ENCODE measurements at regions not wholly inside any gene's neighbourhood (a gene's known extent, or its start where the extent isn't known, plus 50 kb on each side); places are given as distances from the start of the nearest gene placed in this dataset.
"Not testable (repeated sequence)": the region's sequence is repeated elsewhere in the genome, so short reads cannot be mapped to it uniquely, and the experiment has no call there.

DNA sequence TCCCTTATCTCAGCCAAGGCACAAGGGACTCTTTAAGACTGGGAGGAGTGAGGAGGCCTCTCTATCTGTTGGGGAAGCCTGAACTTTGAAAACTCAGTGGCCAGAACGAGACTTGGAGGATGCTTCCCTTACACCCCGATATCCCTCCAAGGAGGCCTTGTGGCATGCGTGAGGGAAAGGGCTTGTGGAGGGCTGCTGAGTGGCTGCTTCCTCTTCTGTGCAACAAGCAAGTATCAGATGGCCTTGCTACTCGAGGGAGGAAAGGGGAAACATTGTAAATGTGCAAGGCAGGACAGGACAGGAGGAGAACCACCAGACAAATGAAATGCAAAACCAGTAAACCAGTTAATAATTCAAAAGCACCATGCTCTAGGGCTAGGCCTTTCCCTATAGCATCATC is 306.5 kb upstream of the MAP3K7 start:
- Mint-ChIP-seq H3K27ac (no peak overlapping the region), H3K4me3 (no peak overlapping the region), H3K4me1 (peaks cover 39% of the 10 kb centered on the region), H3K9me3 (no peaks in the 10 kb centered on the region), H3K36me3 (ENCODE audit: low read depth) (no peaks in the 10 kb centered on the region), H3K27me3 (ENCODE audit: low read depth) (peaks cover 3% of the 10 kb centered on the region)
- TF ChIP-seq, protein P1, sequence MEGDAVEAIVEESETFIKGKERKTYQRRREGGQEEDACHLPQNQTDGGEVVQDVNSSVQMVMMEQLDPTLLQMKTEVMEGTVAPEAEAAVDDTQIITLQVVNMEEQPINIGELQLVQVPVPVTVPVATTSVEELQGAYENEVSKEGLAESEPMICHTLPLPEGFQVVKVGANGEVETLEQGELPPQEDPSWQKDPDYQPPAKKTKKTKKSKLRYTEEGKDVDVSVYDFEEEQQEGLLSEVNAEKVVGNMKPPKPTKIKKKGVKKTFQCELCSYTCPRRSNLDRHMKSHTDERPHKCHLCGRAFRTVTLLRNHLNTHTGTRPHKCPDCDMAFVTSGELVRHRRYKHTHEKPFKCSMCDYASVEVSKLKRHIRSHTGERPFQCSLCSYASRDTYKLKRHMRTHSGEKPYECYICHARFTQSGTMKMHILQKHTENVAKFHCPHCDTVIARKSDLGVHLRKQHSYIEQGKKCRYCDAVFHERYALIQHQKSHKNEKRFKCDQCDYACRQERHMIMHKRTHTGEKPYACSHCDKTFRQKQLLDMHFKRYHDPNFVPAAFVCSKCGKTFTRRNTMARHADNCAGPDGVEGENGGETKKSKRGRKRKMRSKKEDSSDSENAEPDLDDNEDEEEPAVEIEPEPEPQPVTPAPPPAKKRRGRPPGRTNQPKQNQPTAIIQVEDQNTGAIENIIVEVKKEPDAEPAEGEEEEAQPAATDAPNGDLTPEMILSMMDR (IDR thresholded peaks at IDR 0.05; ENCODE audit: unreplicated experiment in 3 of 3) = no peak

DNA sequence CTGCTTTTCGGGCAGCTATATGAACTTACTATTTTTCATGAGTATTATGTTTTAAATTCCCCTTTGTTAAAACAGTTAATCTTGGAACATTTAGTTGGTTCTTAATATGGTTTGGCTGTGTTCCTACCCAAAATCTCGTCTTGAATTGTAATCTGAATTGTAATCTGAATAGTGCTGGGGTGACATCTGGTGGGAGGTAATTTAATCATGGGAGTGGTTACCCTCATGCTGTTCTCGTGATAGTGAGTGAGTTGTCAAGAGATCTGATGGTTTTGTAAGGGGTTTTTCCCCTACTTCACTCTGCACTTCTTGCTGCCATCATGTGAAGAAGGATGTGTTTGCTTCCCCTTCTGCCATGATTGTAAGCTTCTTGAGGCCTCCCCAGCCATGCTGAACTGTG is 305.4 kb upstream of the MAP3K7 start:
- Mint-ChIP-seq H3K4me1 (peaks cover 39% of the 10 kb centered on the region), H3K9me3 (no peaks in the 10 kb centered on the region), H3K27me3 (ENCODE audit: low read depth) (no peaks in the 10 kb centered on the region), H3K27ac (peak overlapping the region in 1 of 3 experiments; percentile 36), H3K36me3 (ENCODE audit: low read depth) (no peaks in the 10 kb centered on the region), H3K4me3 (no peak overlapping the region)
- TF ChIP-seq, protein P1 (IDR thresholded peaks at IDR 0.05; ENCODE audit: unreplicated experiment in 3 of 3) = peak in 2 of 3 experiments; percentile 7 to 9

DNA sequence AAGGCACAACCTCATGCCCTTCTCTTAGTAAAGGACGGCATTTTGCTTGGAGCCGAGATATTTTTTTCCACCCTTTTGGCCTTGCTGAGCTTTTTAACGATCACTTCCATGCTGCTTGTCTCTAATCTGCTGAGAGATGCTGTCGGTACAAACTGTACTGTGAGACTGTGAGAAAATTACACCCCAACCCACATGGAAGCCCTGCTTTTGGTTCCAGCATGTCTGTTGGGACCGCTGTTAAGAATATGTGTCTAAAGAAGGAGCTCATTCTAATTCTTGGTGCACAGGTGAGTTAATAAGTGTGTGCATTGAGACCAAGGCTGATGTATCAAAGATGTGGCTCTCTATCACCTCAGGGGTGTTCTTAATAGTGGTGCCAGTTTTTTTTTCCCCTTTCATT is 304.5 kb upstream of the MAP3K7 start:
- TF ChIP-seq, protein P1 (IDR thresholded peaks at IDR 0.05; ENCODE audit: unreplicated experiment in 3 of 3) = no peak
- Mint-ChIP-seq H3K9me3 (no peaks in the 10 kb centered on the region), H3K36me3 (ENCODE audit: low read depth) (no peaks in the 10 kb centered on the region)

DNA sequence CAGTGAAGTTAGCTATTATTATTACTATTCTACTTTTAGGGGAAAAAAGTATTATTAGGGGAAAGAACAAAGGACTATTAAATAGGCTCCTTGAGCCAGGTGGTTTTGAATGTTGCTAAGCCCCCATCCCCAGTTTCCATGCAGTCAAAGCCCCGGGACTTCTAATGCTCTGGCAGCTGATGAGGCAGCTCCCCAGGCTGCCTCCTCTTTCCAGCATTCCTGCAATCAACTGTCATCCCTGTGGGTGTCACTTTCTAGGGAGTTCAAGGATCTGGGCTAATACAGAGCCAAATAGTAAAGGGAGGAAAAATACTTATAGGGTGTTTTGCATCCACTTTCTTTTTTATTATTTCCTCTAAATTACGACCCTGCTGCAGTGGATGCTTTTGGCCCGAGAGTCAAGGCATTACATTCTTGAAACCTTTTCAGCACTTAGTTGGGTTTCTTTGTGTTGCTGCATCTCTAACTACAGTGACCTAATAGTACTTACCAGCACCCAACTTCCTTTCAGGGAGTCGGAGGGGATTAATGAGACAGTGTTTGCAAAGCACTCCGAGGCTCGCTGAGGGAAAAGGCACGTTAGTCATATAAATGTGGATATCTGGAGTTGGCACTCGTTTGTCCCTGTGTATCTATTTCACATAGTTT is 303.9 kb upstream of the MAP3K7 start:
- Mint-ChIP-seq H3K9me3 (peaks cover 2% of the 10 kb centered on the region), H3K27ac (peak overlapping the region; percentile 69 to 87 (median 83)), H3K4me3 (peak overlapping the region in 2 of 3 experiments; percentile 17 to 46), H3K36me3 (ENCODE audit: low read depth) (no peaks in the 10 kb centered on the region), H3K27me3 (ENCODE audit: low read depth) (peaks cover 2% of the 10 kb centered on the region), H3K4me1 (peaks cover 30% of the 10 kb centered on the region)
- TF ChIP-seq, protein P1 (IDR thresholded peaks at IDR 0.05; ENCODE audit: unreplicated experiment in 3 of 3) = no peak

More for the DNA sequence above, 304.5 kb upstream of the MAP3K7 start:
- Mint-ChIP-seq H3K27me3 (ENCODE audit: low read depth) (no peaks in the 10 kb centered on the region), H3K4me1 (peaks cover 36% of the 10 kb centered on the region), H3K4me3 (no peak overlapping the region), H3K27ac (peak overlapping the region; percentile 69 to 87 (median 83))

DNA sequence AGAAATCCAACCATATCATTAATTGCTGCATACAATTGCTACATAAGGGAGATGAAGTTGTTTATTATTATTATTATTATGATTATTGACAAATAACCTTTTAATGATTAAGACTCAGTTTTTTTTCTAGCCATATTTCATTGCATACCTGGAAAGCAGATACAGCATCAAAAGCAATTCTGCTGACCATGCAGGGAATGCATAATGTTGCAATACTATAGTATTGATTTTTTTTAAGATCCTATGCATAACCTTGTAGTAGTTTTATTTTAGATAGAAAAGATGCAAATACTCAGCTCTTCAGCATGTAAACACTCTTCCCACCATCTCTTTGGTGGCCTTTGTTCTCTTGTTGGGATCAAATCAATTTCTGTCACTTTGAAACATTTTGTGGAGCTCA is 300.9 kb upstream of the MAP3K7 start:
- Mint-ChIP-seq H3K36me3 (ENCODE audit: low read depth) (peaks cover 1% of the 10 kb centered on the region), H3K4me3 (no peak overlapping the region), H3K4me1 (peaks cover 22% of the 10 kb centered on the region), H3K27me3 (ENCODE audit: low read depth) (peaks cover 4% of the 10 kb centered on the region), H3K27ac (peak overlapping the region in 1 of 3 experiments; percentile 2), H3K9me3 (peaks cover 21% of the 10 kb centered on the region)
- TF ChIP-seq, protein P1 (IDR thresholded peaks at IDR 0.05; ENCODE audit: unreplicated experiment in 3 of 3) = no peak

DNA sequence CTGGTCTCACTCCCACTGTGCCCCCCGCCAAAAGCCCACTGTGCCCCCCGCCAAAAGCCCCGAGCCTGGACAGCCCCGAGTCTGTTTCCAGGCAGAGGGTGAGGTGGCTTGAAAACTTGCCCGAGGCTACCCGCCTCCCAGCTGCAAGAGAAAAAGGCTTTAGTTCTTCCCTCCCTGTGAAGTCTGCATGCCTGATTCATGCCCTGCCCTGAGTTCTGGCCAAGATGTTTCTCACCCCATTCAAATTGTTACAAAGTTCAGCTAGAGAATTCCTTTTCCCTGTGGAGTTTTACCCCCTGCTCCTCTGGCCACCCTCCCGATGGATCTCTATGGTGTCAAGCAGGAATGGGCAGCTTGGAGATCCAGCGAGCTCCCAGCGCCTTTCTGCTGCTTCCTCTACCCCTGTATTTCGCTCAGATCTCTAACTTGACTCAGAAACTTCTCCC is 298.8 kb upstream of the MAP3K7 start:
- H3K9me3 Mint-ChIP-seq = peaks cover 38% of the 10 kb centered on the region
- peaks cover 8% of the 10 kb centered on the region for H3K27me3 Mint-ChIP-seq (ENCODE audit: low read depth)
- TF ChIP-seq, protein P1 (IDR thresholded peaks at IDR 0.05; ENCODE audit: unreplicated experiment in 3 of 3) = no peak
- peaks cover 4% of the 10 kb centered on the region for H3K4me1 Mint-ChIP-seq
- H3K27ac Mint-ChIP-seq = no peak overlapping the region
- H3K36me3 Mint-ChIP-seq (ENCODE audit: low read depth) = peaks cover 12% of the 10 kb centered on the region
- no peak overlapping the region for H3K4me3 Mint-ChIP-seq

DNA sequence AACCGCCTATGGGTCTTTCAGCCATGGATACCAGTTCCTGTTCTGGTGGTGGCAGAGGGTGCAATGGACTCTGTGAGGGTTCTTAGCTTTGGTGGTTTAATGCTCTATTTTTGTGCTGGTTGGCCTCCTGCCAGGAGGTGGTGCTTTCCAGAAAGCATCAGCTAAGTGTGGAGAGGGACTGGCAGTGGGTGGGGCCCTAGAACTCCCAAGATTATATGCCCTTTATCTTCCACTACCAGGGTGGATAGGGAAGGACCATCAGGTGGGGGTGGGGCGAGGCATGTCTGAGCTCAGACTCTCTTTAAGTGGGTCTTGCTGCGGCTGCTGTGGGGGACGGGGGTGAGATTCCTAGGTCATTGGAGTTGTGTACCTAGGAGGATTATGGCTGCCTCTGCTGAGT is 298.3 kb upstream of the MAP3K7 start:
- H3K4me3 Mint-ChIP-seq; H3K27me3 Mint-ChIP-seq (ENCODE audit: low read depth); H3K4me1 Mint-ChIP-seq; H3K27ac Mint-ChIP-seq: not testable (repeated sequence)
- peaks cover 42% of the 10 kb centered on the region for H3K9me3 Mint-ChIP-seq
- peaks cover 15% of the 10 kb centered on the region for H3K36me3 Mint-ChIP-seq (ENCODE audit: low read depth)

Measured in nephron (organoid).